Bronchial epithelial cell (primary cell): ENCODE measurements at regions not wholly inside any gene's neighbourhood (a gene's known extent, or its start where the extent isn't known, plus 50 kb on each side); places are given as distances from the start of the nearest gene placed in this dataset.

Source experiments
- DNase-seq: peaks from one replicate; pipeline ENCODE4 v3.0.0-alpha.2; 2010; ENCODE audit warnings: low read depth
- FAIRE-seq: peaks from 2 replicates; lab custom pipeline; 2011; peaks lifted over from hg19 to GRCh38; lab: Jason Lieb, UNC
- H3K27me3 ChIP-seq: 2 replicates; pipeline ENCODE4 v1.5.1; 2011; ENCODE audit warnings: low read length; ENCODE audit not compliant: control insufficient read depth, insufficient read depth
- H3K36me3 ChIP-seq: 2 replicates; pipeline ENCODE4 v1.5.1; 2011; ENCODE audit warnings: low read length; ENCODE audit not compliant: control insufficient read depth, insufficient read depth
- H3K4me3 ChIP-seq: 2 replicates; pipeline ENCODE4 v1.5.1; 2011; ENCODE audit warnings: mild to moderate bottlenecking, low read depth, low read length, control low read depth
- CTCF ChIP-seq: IDR thresholded peaks from 2 replicates; pipeline ENCODE4 v1.5.1; 2011; ENCODE audit warnings: mild to moderate bottlenecking, moderate library complexity, low read length, control low read depth, inconsistent platforms; ENCODE audit not compliant: insufficient read depth, severe bottlenecking

- H3K27me3 ChIP-seq: no peaks in the 10 kb centered on the region
- TF ChIP-seq CTCF: no peak
- DNase-seq: no peak
- FAIRE-seq: no peak
- H3K4me3 ChIP-seq: no peak overlapping the region
- no peaks in the 10 kb centered on the region for H3K36me3 ChIP-seq
Observed at GRCh38 chr16:79923431-79923830, 322.9 kb upstream of the MAF start.

GRCh38 chr16:79920685-79921084 lies 320.1 kb upstream of the MAF start:
- no peak for FAIRE-seq
- H3K27me3 ChIP-seq: no peaks in the 10 kb centered on the region
- no peak overlapping the region for H3K4me3 ChIP-seq
- TF ChIP-seq CTCF: no peak
- H3K36me3 ChIP-seq: no peaks in the 10 kb centered on the region
- DNase-seq: no peak

GRCh38 chr16:79918916-79919315 lies 318.4 kb upstream of the MAF start:
- Histone ChIP-seq H3K36me3 (no peaks in the 10 kb centered on the region), H3K27me3 (no peaks in the 10 kb centered on the region), H3K4me3 (no peak overlapping the region)
- DNase-seq (no peak), FAIRE-seq (no peak)
- no peak for TF ChIP-seq CTCF

GRCh38 chr16:79915761-79916160 lies 315.2 kb upstream of the MAF start:
- H3K27me3 ChIP-seq: no peaks in the 10 kb centered on the region

GRCh38 chr16:79914961-79915720 lies 314.6 kb upstream of the MAF start:
- Histone ChIP-seq H3K27me3 (no peaks in the 10 kb centered on the region), H3K4me3 (no peak overlapping the region), H3K36me3 (no peaks in the 10 kb centered on the region)
- TF ChIP-seq CTCF: no peak
- no peak for DNase-seq
- FAIRE-seq: no peak

More at GRCh38 chr16:79915761-79916160, 315.2 kb upstream of the MAF start:
- Histone ChIP-seq H3K4me3 (no peak overlapping the region), H3K36me3 (no peaks in the 10 kb centered on the region)
- DNase-seq (no peak), FAIRE-seq (no peak)
- no peak for TF ChIP-seq CTCF
